IMR-90 (cell line): ENCODE measurements at regions not wholly inside any gene's neighbourhood (a gene's known extent, or its start where the extent isn't known, plus 50 kb on each side); places are given as distances from the start of the nearest gene placed in this dataset.

Experiments
- ATAC-seq: fragments of 200-7000 bp; cut with Tn5 transposase; 2 replicates; pipeline ENCODE4 v1.9.1; 2020; ENCODE audit warnings: low read depth, mild to moderate bottlenecking, moderate library complexity
- BruUV-seq: library from RNA; stranded (reverse); fragments of 400-500 nt; replicated peaks from 2 replicates; lab custom pipeline; 2021; lab: Mats Ljungman, UMichigan
- CTCF ChIA-PET: fragments of 300-600 bp; formaldehyde crosslinking; extraction: SDS; loops from one replicate; lab custom pipeline; 2021; ENCODE audit warnings: antibody characterized with exemption; lab: Yijun Ruan, JAX
- POLR2A ChIA-PET: fragments of 300-600 bp; sonication (Branson Sonifier 250); formaldehyde crosslinking; loops from one replicate; lab custom pipeline; 2022; ENCODE audit warnings: antibody characterized with exemption; ENCODE audit not compliant: unreplicated experiment; lab: Charles Lee
- DNase-seq: peaks from one replicate; pipeline ENCODE4 v3.0.0; 2013
- H2AFZ ChIP-seq: replicated peaks from 2 replicates; pipeline ENCODE3; 2013; ENCODE audit warnings: low read length, mild to moderate bottlenecking; ENCODE audit not compliant: poor library complexity
- H2AK5ac ChIP-seq: 2 replicates; pipeline ENCODE4 v1.6.1; 2013; ENCODE audit warnings: low read depth, low read length, inconsistent platforms
- H2AK9ac ChIP-seq: replicated peaks from 2 replicates; pipeline ENCODE3; 2013; ENCODE audit warnings: mild to moderate bottlenecking, low read depth, low read length, moderate library complexity; ENCODE audit not compliant: poor library complexity
- H2BK120ac ChIP-seq: 2 replicates; pipeline ENCODE4 v1.6.1; 2013; ENCODE audit warnings: low read depth, low read length, inconsistent platforms
- H2BK15ac ChIP-seq: 3 replicates; pipeline ENCODE4 v1.6.1; 2013; ENCODE audit warnings: low read depth, low read length, inconsistent platforms
- H2BK20ac ChIP-seq: 2 replicates; pipeline ENCODE4 v1.6.1; 2013; ENCODE audit warnings: low read depth, mild to moderate bottlenecking, inconsistent platforms, low read length, moderate library complexity
- H2BK5ac ChIP-seq: 2 replicates; pipeline ENCODE4 v1.6.1; 2013; ENCODE audit warnings: mild to moderate bottlenecking, low read depth, low read length, inconsistent platforms; ENCODE audit not compliant: poor library complexity, severe bottlenecking
- H3K14ac ChIP-seq: replicated peaks from 2 replicates; pipeline ENCODE4 v1.6.1; 2013; ENCODE audit warnings: low read depth, low read length, inconsistent platforms
- H3K18ac ChIP-seq: 2 replicates; pipeline ENCODE4 v1.6.1; 2013; ENCODE audit warnings: low read depth, low read length, control low read depth
- H3K23ac ChIP-seq: 2 replicates; pipeline ENCODE4 v1.6.1; 2013; ENCODE audit warnings: low read depth, low read length, inconsistent platforms
- H3K27ac ChIP-seq: 2 replicates; pipeline ENCODE4 v1.5.1; 2013; ENCODE audit warnings: mild to moderate bottlenecking, control low read depth, low read length; ENCODE audit not compliant: insufficient read depth
- H3K27me3 ChIP-seq: 2 replicates; pipeline ENCODE4 v1.6.1; 2013; ENCODE audit warnings: low read length; ENCODE audit not compliant: control insufficient read depth, insufficient read depth
- H3K36me3 ChIP-seq: 2 replicates; pipeline ENCODE4 v1.6.1; 2013; ENCODE audit warnings: low read length, mixed read lengths; ENCODE audit not compliant: control insufficient read depth, insufficient read depth
- H3K4ac ChIP-seq: 2 replicates; pipeline ENCODE4 v1.6.1; 2013; ENCODE audit warnings: low read depth, low read length, inconsistent platforms
- H3K4me1 ChIP-seq: 2 replicates; pipeline ENCODE4 v1.6.1; 2013; ENCODE audit warnings: low read length, mixed read lengths; ENCODE audit not compliant: control insufficient read depth, insufficient read depth
- H3K4me2 ChIP-seq: 2 replicates; pipeline ENCODE4 v1.6.1; 2013; ENCODE audit warnings: low read depth, mild to moderate bottlenecking, control low read depth, low read length, moderate library complexity
- H3K4me3 ChIP-seq: 2 replicates; pipeline ENCODE4 v1.5.1; 2013; ENCODE audit warnings: low read depth, mild to moderate bottlenecking, control low read depth, low read length, moderate library complexity; ENCODE audit not compliant: insufficient read depth
- H3K56ac ChIP-seq: 2 replicates; pipeline ENCODE4 v1.6.1; 2013; ENCODE audit warnings: low read length, inconsistent platforms; ENCODE audit not compliant: insufficient read depth; ENCODE audit errors: extremely low read depth
- H3K79me1 ChIP-seq, 2 experiments: 2 replicates each; pipeline ENCODE4 v1.6.1; 2013; ENCODE audit warnings: low read length in 2 of 2, inconsistent platforms in 1 of 2, low read depth in 1 of 2
- H3K9ac ChIP-seq: 2 replicates; pipeline ENCODE4 v1.6.1; 2013; ENCODE audit warnings: low read depth, low read length, control low read depth
- H3K9me1 ChIP-seq: 2 replicates; pipeline ENCODE4 v1.6.1; 2013; ENCODE audit warnings: low read length, inconsistent platforms; ENCODE audit not compliant: insufficient read depth
- H3K9me3 ChIP-seq: 2 replicates; pipeline ENCODE4 v1.6.1; 2013; ENCODE audit warnings: low read length; ENCODE audit not compliant: control insufficient read depth, insufficient read depth
- H4K20me1 ChIP-seq: 2 replicates; pipeline ENCODE4 v1.6.1; 2013; ENCODE audit warnings: low read length, inconsistent platforms; ENCODE audit not compliant: insufficient read depth
- H4K5ac ChIP-seq: 2 replicates; pipeline ENCODE4 v1.6.1; 2013; ENCODE audit warnings: mild to moderate bottlenecking, low read depth, low read length, control low read depth
- H4K8ac ChIP-seq, 2 experiments: 2 replicates each; pipeline ENCODE4 v1.6.1; 2013; ENCODE audit warnings: low read depth in 2 of 2, low read length in 2 of 2, control low read depth in 1 of 2, inconsistent platforms in 1 of 2
- H4K91ac ChIP-seq: 2 replicates; pipeline ENCODE4 v1.6.1; 2013; ENCODE audit warnings: low read depth, low read length, inconsistent platforms; ENCODE audit not compliant: insufficient read depth
- BHLHE40 ChIP-seq: fragments of 150-350 bp; IDR thresholded peaks from 2 replicates; pipeline ENCODE4 v1.6.1; 2016; ENCODE audit warnings: mild to moderate bottlenecking, low read depth, low read length
- CHD1 ChIP-seq: IDR thresholded peaks from 2 replicates; pipeline ENCODE4 v1.6.1; 2012; ENCODE audit warnings: low read depth, low read length, improper control_type of control experiment
- MXI1 ChIP-seq: IDR thresholded peaks from 2 replicates; pipeline ENCODE4 v1.6.1; 2012; ENCODE audit warnings: low read depth, mild to moderate bottlenecking, low read length, moderate library complexity, borderline replicate concordance
- NFE2L2 ChIP-seq: fragments of 150-350 bp; IDR thresholded peaks from 2 replicates; pipeline ENCODE4 v1.6.1; 2016; ENCODE audit warnings: low read depth, mild to moderate bottlenecking, low read length
- RAD21 ChIP-seq: IDR thresholded peaks from 2 replicates; pipeline ENCODE4 v1.6.1; 2012; ENCODE audit warnings: low read length, improper control_type of control experiment
- RCOR1 ChIP-seq: IDR thresholded peaks from 2 replicates; pipeline ENCODE4 v1.6.1; 2012; ENCODE audit warnings: mild to moderate bottlenecking, low read length, improper control_type of control experiment; ENCODE audit not compliant: insufficient replicate concordance
- RFX5 ChIP-seq: IDR thresholded peaks from 2 replicates; pipeline ENCODE4 v1.8.0; 2012; ENCODE audit warnings: low read depth, mild to moderate bottlenecking, low read length, moderate library complexity
- WGBS, 2 experiments: methylation state at CpG; one replicate each; pipeline versions ENCODE4 v1.1.5 to v1.1.7; 2013; ENCODE audit warnings: missing lambda C conversion rate in 2 of 2; ENCODE audit not compliant: insufficient read length in 1 of 2; ENCODE audit errors: extremely low coverage in 2 of 2; 5-methylcytosine and 5-hydroxymethylcytosine counted together
- dilution Hi-C: fragments of 300-500 bp; cut with HindIII; formaldehyde crosslinking; loops from one replicate; pipeline ENCODE4 v1.14.3; 2018; ENCODE audit warnings: low sequenced_read_pairs; ENCODE audit not compliant: unreplicated experiment
- in situ Hi-C: fragments of 300-500 bp; cut with MboI; formaldehyde crosslinking; loops from 3 replicates; pipeline ENCODE4 v1.14.3; 2019; ENCODE audit warnings: low sequenced_read_pairs, inconsistent platforms, mixed read lengths
- intact Hi-C: fragments of 100-400 bp; cut with micrococcal nuclease; formaldehyde crosslinking; loops from 2 replicates; pipeline ENCODE4 v1.10.0; 2022
- TF ChIP-seq, protein P1 (sequence below): conservative IDR thresholded peaks from 2 replicates; pipeline ENCODE4 v1.5.1; 2012; ENCODE audit warnings: mild to moderate bottlenecking, low read depth, low read length, improper control_type of control experiment

DNA sequence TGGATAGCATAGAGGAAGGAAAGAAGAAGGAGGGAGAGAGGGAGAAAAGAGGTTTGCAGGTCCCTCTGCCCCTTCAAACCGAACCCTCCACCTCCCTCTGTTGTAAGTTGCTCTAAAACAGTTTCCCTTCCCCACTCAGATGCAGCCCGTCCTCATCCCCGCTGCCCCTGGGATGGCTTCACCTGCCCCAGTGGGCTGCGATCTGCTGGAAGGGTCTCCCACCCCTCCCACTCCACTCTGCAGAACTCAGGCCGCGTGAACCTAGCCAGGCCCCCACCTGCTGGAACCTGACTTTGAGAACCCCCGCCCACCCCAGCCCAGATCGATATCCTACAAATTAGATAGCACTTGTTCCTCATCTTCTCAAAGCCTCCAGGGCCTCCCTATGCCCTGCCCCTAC lies 190.8 kb downstream of the DLL1 start:
- no peak overlapping the region for H2AFZ ChIP-seq
- H3K9ac ChIP-seq, result no peak overlapping the region
- no peak overlapping the region for H3K56ac ChIP-seq
- no peaks in the 10 kb centered on the region for H3K36me3 ChIP-seq
- H4K8ac ChIP-seq, result no peak overlapping the region
- ChIA-PET CTCF (no interaction called here), POLR2A (no interaction called here)
- intact Hi-C loops, result no loop called here
- no peak overlapping the region for H2BK5ac ChIP-seq
- no peak overlapping the region for H2AK5ac ChIP-seq
- WGBS, 2 experiments, result 56% methylated on average over 6 of the region's 8 CpGs; no CpG with 5 or more reads in 1 of the 2 experiments
- no peaks in the 10 kb centered on the region for H3K79me1 ChIP-seq
- BruUV-seq, result no TSS peak
- H3K4me2 ChIP-seq, result no peak overlapping the region
- H4K5ac ChIP-seq, result no peak overlapping the region
- H4K91ac ChIP-seq, result no peak overlapping the region
- H2BK120ac ChIP-seq, result no peak overlapping the region
- in situ Hi-C loops, result no loop called here
- no peak overlapping the region for H2BK20ac ChIP-seq
- H3K4me1 ChIP-seq, result no peaks in the 10 kb centered on the region
- peaks cover 53% of the 10 kb centered on the region for H3K9me3 ChIP-seq
- no peak overlapping the region for H2AK9ac ChIP-seq
- dilution Hi-C loops, result no loop called here
- no peak overlapping the region for H3K23ac ChIP-seq
- H3K27ac ChIP-seq, result no peak overlapping the region
- H2BK15ac ChIP-seq, result no peak overlapping the region
- no peaks in the 10 kb centered on the region for H4K20me1 ChIP-seq
- ATAC-seq, result no peak
- DNase-seq, result no peak
- TF ChIP-seq CHD1 (no peak), RCOR1 (no peak), BHLHE40 (no peak), RAD21 (no peak), NFE2L2 (no peak), MXI1 (no peak), RFX5 (no peak)
- TF ChIP-seq, protein P1, sequence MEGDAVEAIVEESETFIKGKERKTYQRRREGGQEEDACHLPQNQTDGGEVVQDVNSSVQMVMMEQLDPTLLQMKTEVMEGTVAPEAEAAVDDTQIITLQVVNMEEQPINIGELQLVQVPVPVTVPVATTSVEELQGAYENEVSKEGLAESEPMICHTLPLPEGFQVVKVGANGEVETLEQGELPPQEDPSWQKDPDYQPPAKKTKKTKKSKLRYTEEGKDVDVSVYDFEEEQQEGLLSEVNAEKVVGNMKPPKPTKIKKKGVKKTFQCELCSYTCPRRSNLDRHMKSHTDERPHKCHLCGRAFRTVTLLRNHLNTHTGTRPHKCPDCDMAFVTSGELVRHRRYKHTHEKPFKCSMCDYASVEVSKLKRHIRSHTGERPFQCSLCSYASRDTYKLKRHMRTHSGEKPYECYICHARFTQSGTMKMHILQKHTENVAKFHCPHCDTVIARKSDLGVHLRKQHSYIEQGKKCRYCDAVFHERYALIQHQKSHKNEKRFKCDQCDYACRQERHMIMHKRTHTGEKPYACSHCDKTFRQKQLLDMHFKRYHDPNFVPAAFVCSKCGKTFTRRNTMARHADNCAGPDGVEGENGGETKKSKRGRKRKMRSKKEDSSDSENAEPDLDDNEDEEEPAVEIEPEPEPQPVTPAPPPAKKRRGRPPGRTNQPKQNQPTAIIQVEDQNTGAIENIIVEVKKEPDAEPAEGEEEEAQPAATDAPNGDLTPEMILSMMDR, result no peak
- H3K4ac ChIP-seq, result no peak overlapping the region
- no peaks in the 10 kb centered on the region for H3K9me1 ChIP-seq
- H3K27me3 ChIP-seq, result no peaks in the 10 kb centered on the region
- H3K18ac ChIP-seq, result no peak overlapping the region
- H3K14ac ChIP-seq, result no peak overlapping the region
- H3K4me3 ChIP-seq, result no peak overlapping the region
